ENCODE measurements at regions not wholly inside any gene's neighbourhood (a gene's known extent, or its start where the extent isn't known, plus 50 kb on each side); places are given as distances from the start of the nearest gene placed in this dataset.

- no peaks in the 10 kb centered on the region for H4K20me1 ChIP-seq (ENCODE audit: insufficient read depth, low read length)
- no peak overlapping the region for H2BK15ac ChIP-seq (ENCODE audit: low read depth, low read length)
- no peak overlapping the region for H2AK9ac ChIP-seq (replicated peaks; ENCODE audit: low read depth, low read length, poor library complexity)
- no peaks in the 10 kb centered on the region for H3K79me1 ChIP-seq (ENCODE audit: low read depth in 1 of 2, low read length in 2 of 2)
- no peak overlapping the region for H4K91ac ChIP-seq (ENCODE audit: insufficient read depth, low read depth, low read length)
- no peak overlapping the region for H3K4ac ChIP-seq (ENCODE audit: low read depth, low read length)
- intact Hi-C loops (cut with micrococcal nuclease): no loop called here
- H2BK120ac ChIP-seq (ENCODE audit: low read depth, low read length): no peak overlapping the region
- H3K4me3 ChIP-seq (ENCODE audit: insufficient read depth, low read depth, low read length): no peak overlapping the region
- ChIA-PET CTCF (no interaction called here), POLR2A (ENCODE audit: unreplicated experiment) (no interaction called here)
- no peak overlapping the region for H3K23ac ChIP-seq (ENCODE audit: low read depth, low read length)
- no peak overlapping the region for H3K56ac ChIP-seq (ENCODE audit: extremely low read depth, insufficient read depth, low read length)
- H2BK20ac ChIP-seq (ENCODE audit: low read depth, low read length): no peak overlapping the region
- H3K18ac ChIP-seq (ENCODE audit: low read depth, low read length): no peak overlapping the region
- no peaks in the 10 kb centered on the region for H3K9me3 ChIP-seq (ENCODE audit: control insufficient read depth, insufficient read depth, low read length)
- H3K27me3 ChIP-seq (ENCODE audit: control insufficient read depth, insufficient read depth, low read length): no peaks in the 10 kb centered on the region
- H4K5ac ChIP-seq (ENCODE audit: low read depth, low read length): no peak overlapping the region
- no peak overlapping the region for H3K27ac ChIP-seq (ENCODE audit: insufficient read depth, low read length)
- peak; percentile 8 for DNase-seq
- no TSS peak for BruUV-seq (replicated peaks)
- H3K4me1 ChIP-seq (ENCODE audit: control insufficient read depth, insufficient read depth, low read length): peaks cover 3% of the 10 kb centered on the region; the same call in 1 of the 2 replicates
- no peak overlapping the region for H3K9ac ChIP-seq (ENCODE audit: low read depth, low read length)
- WGBS, 2 experiments (ENCODE audit: extremely low coverage in 2 of 2, insufficient read length in 1 of 2): no CpG with 5 or more reads among the region's 3 CpGs
- in situ Hi-C loops (cut with MboI; ENCODE audit: low sequenced_read_pairs): no loop called here
- H3K36me3 ChIP-seq (ENCODE audit: control insufficient read depth, insufficient read depth, low read length): no peaks in the 10 kb centered on the region
- TF ChIP-seq MAFK (IDR thresholded peaks at IDR 0.05; ENCODE audit: low read depth, low read length) (no peak), CEBPB (IDR thresholded peaks at IDR 0.05; ENCODE audit: low read depth, low read length) (peak; percentile 50; the same call in 1 of the 2 replicates), ELK1 (IDR thresholded peaks at IDR 0.05; ENCODE audit: borderline replicate concordance, low read depth, low read length) (no peak), CTCF (conservative IDR thresholded peaks at IDR 0.05; ENCODE audit: low read depth, low read length) (no peak), RCOR1 (IDR thresholded peaks at IDR 0.05; ENCODE audit: insufficient replicate concordance, low read length) (no peak), FOS (IDR thresholded peaks at IDR 0.05; ENCODE audit: low read depth, low read length) (no peak), POLR2A (IDR thresholded peaks at IDR 0.05; ENCODE audit: low read depth, low read length) (no peak), SMC3 (IDR thresholded peaks at IDR 0.05; ENCODE audit: low read depth, low read length) (no peak)
- dilution Hi-C loops (cut with HindIII; ENCODE audit: low sequenced_read_pairs, unreplicated experiment): no loop called here
- no peak overlapping the region for H2BK5ac ChIP-seq (ENCODE audit: low read depth, low read length, poor library complexity, severe bottlenecking)
- no peaks in the 10 kb centered on the region for H3K9me1 ChIP-seq (ENCODE audit: insufficient read depth, low read length)
- no peak overlapping the region for H4K8ac ChIP-seq (ENCODE audit: low read depth in 2 of 2, low read length in 2 of 2)
- H2AFZ ChIP-seq (replicated peaks; ENCODE audit: low read length, poor library complexity): no peak overlapping the region
- ATAC-seq (ENCODE audit: low read depth): peak; percentile 67
- no peak overlapping the region for H3K4me2 ChIP-seq (ENCODE audit: low read depth, low read length)
- no peak overlapping the region for H3K14ac ChIP-seq (replicated peaks; ENCODE audit: low read depth, low read length)
- H2AK5ac ChIP-seq (ENCODE audit: low read depth, low read length): no peak overlapping the region
These were observed 99.6 kb downstream of the KLF6 start for GRCh38 chr10:3685384-3685783.
